GM12878 (cell line): ENCODE measurements at regions not wholly inside any gene's neighbourhood (a gene's known extent, or its start where the extent isn't known, plus 50 kb on each side); places are given as distances from the start of the nearest gene placed in this dataset.

Experiments
- ATAC-seq: fragments of 200-7000 bp; cut with Tn5 transposase; 3 replicates; pipeline ENCODE4 v1.9.1; 2020; ENCODE audit warnings: mild to moderate bottlenecking, moderate library complexity
- BruUV-seq: library from RNA; stranded (reverse); fragments of 400-500 nt; replicated peaks from 2 replicates; lab custom pipeline; 2021; lab: Mats Ljungman, UMichigan
- CTCF ChIA-PET: fragments of 300-600 bp; sonication (Branson Sonifier 250); formaldehyde crosslinking; extraction: SDS; loops from one replicate; lab custom pipeline; 2021; ENCODE audit warnings: inconsistent platforms; lab: Yijun Ruan, JAX
- POLR2A ChIA-PET: fragments of 350-600 bp; formaldehyde crosslinking; extraction: SDS; loops from one replicate; lab custom pipeline; 2021; ENCODE audit warnings: inconsistent platforms; lab: Charles Lee
- RAD21 ChIA-PET: fragments of 300-600 bp; sonication (Branson Sonifier 250); formaldehyde crosslinking; loops from one replicate; lab custom pipeline; 2023; ENCODE audit warnings: antibody characterized with exemption; ENCODE audit not compliant: unreplicated experiment; lab: Charles Lee
- SMC1A ChIA-PET: fragments of 300-600 bp; sonication (Branson Sonifier 250); formaldehyde crosslinking; loops from one replicate; lab custom pipeline; 2023; ENCODE audit not compliant: unreplicated experiment, uncharacterized antibody; lab: Charles Lee
- DNase-seq: peaks from one replicate; pipeline ENCODE4 v3.0.0-alpha.2; 2011; ENCODE audit warnings: low read depth, low spot score
- FAIRE-seq: peaks from 3 replicates; lab custom pipeline; 2011; peaks lifted over from hg19 to GRCh38; lab: Jason Lieb, UNC
- H2AFZ ChIP-seq: 2 replicates; pipeline ENCODE4 v1.6.0; 2011; ENCODE audit warnings: low read depth, low read length, control low read depth; ENCODE audit not compliant: control insufficient read depth
- H3K27ac ChIP-seq: 2 replicates; pipeline ENCODE4 v1.5.1; 2011; ENCODE audit warnings: control low read depth; ENCODE audit not compliant: control insufficient read depth, insufficient read depth
- H3K27me3 ChIP-seq, 2 experiments: replicated peaks in 1 of 2; 2 replicates each; pipeline versions ENCODE4 v1.6.0 to v1.6.1; 2011; ENCODE audit warnings: low read length in 1 of 2; ENCODE audit not compliant: control insufficient read depth in 2 of 2, insufficient read depth in 2 of 2
- H3K36me3 ChIP-seq, 2 experiments: 2 replicates each; pipeline ENCODE4 v1.5.1; 2011; ENCODE audit warnings: low read length in 1 of 2; ENCODE audit not compliant: control insufficient read depth in 2 of 2, insufficient read depth in 2 of 2
- H3K4me1 ChIP-seq: 2 replicates; pipeline ENCODE4 v1.6.1; 2011; ENCODE audit warnings: mild to moderate bottlenecking, low read length, moderate library complexity, mixed read lengths; ENCODE audit not compliant: control insufficient read depth, insufficient read depth
- H3K4me2 ChIP-seq: 2 replicates; pipeline ENCODE4 v1.6.0; 2011; ENCODE audit warnings: control low read depth; ENCODE audit not compliant: control insufficient read depth, insufficient read depth
- H3K4me3 ChIP-seq: fragments of 200-600 bp; sonication (generic); 2 replicates; pipeline ENCODE4 v1.5.1; 2016
- H3K79me2 ChIP-seq: 2 replicates; pipeline ENCODE4 v1.6.0; 2011; ENCODE audit warnings: low read length; ENCODE audit not compliant: control insufficient read depth, insufficient read depth
- H3K9ac ChIP-seq: 2 replicates; pipeline ENCODE4 v1.8.0; 2011; ENCODE audit warnings: low read length, control low read depth, mixed read lengths; ENCODE audit not compliant: control insufficient read depth, insufficient read depth
- H3K9me3 ChIP-seq: replicated peaks from 3 replicates; pipeline ENCODE4 v1.5.1; 2011; ENCODE audit warnings: mild to moderate bottlenecking, low read length; ENCODE audit not compliant: control insufficient read depth, insufficient read depth
- H4K20me1 ChIP-seq: 2 replicates; pipeline ENCODE4 v1.6.0; 2011; ENCODE audit not compliant: control insufficient read depth, insufficient read depth
- BCL3 ChIP-seq: IDR thresholded peaks from 2 replicates; pipeline ENCODE4 v1.6.1; 2011; ENCODE audit warnings: borderline replicate concordance, low read depth, mild to moderate bottlenecking, moderate library complexity, low read length; ENCODE audit not compliant: insufficient read depth, poor library complexity, severe bottlenecking
- BHLHE40 ChIP-seq, 2 experiments: fragments of 450-650 bp in 1 of 2; IDR thresholded peaks; 2 replicates each; pipeline ENCODE4 v1.6.1; 2011 to 2017; ENCODE audit warnings: low read depth in 2 of 2, borderline replicate concordance in 1 of 2, improper control_type of control experiment in 1 of 2, low read length in 1 of 2, mild to moderate bottlenecking in 1 of 2
- DPF2 ChIP-seq: fragments of 450-650 bp; IDR thresholded peaks from 2 replicates; pipeline ENCODE4 v1.6.1; 2017; ENCODE audit warnings: mild to moderate bottlenecking
- MEF2A ChIP-seq: IDR thresholded peaks from 2 replicates; pipeline ENCODE4 v1.6.1; 2011; ENCODE audit warnings: low read depth, mild to moderate bottlenecking, low read length, moderate library complexity; ENCODE audit not compliant: insufficient read depth
- RUNX3 ChIP-seq: IDR thresholded peaks from 2 replicates; pipeline ENCODE4 v1.6.1; 2012; ENCODE audit warnings: low read length, inconsistent platforms
- ZNF207 ChIP-seq: fragments of 450-650 bp; IDR thresholded peaks from 2 replicates; pipeline ENCODE4 v1.6.1; 2014; ENCODE audit warnings: antibody characterized with exemption, mild to moderate bottlenecking, borderline replicate concordance
- WGBS: methylation state at CpG from one replicate; pipeline ENCODE4 v1.1.6; 2016; ENCODE audit warnings: low lambda C conversion rate; ENCODE audit not compliant: insufficient replicate concordance, insufficient coverage; ENCODE audit errors: missing lambda C conversion rate; 5-methylcytosine and 5-hydroxymethylcytosine counted together
- in situ Hi-C: fragments of 300-500 bp; cut with MboI; formaldehyde crosslinking; loops from 9 replicates; pipeline ENCODE4 v1.14.3; 2018; ENCODE audit warnings: mixed read lengths
- intact Hi-C: fragments of 100-400 bp; cut with micrococcal nuclease; formaldehyde crosslinking; loops from one replicate; pipeline ENCODE4 v1.14.2; 2022; ENCODE audit not compliant: unreplicated experiment

DNA sequence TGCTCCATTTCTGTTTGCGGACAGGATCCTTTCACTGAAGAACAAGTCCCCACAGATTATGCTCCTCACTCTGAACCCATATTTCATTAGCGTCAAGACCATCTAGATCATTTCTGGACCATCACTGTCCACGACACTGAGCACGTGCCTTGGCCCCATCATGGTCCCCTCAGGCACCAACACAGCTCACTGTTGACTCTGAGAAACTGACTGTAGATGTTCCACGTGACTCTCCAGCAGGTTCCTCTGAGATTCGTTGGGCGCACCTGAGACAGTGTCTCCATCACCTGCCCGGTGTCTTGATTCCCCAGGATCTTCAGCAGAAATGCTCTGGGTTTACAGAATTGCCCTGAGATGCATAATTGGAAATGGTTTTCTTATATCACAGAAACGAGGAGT is 985.4 kb downstream of the TMEM121 start:
- intact Hi-C loops (no loop called here), in situ Hi-C loops (no loop called here)
- BruUV-seq = no TSS peak
- POLR2A ChIA-PET = no interaction called here
- Histone ChIP-seq H4K20me1 (no peaks in the 10 kb centered on the region), H3K4me3 (no peak overlapping the region), H3K9me3 (no peaks in the 10 kb centered on the region), H2AFZ (no peak overlapping the region), H3K4me2 (no peak overlapping the region), H3K27ac (no peak overlapping the region), H3K4me1 (no peaks in the 10 kb centered on the region), H3K27me3 (peaks cover 0 to 2% of the 10 kb centered on the region in 2 experiments; a peak in 3 of 4 replicates), H3K36me3 (no peaks in the 10 kb centered on the region), H3K79me2 (no peaks in the 10 kb centered on the region), H3K9ac (no peak overlapping the region)
- TF ChIP-seq BCL3 = no peak
- 0 out of 4 replicates have a peak, but pooled peaks of 1 of the 2 experiments have one; percentile 7 for TF ChIP-seq BHLHE40 (IDR thresholded peaks at IDR 0.05; ENCODE audit: borderline replicate concordance in 1 of 2, low read depth in 2 of 2, low read length in 1 of 2)
- CTCF ChIA-PET = interaction anchor here (1.2 to 6.1 kb wide), 6 partner anchors 9 to 94 kb away, joined by 3 to 43 read pairs (median 5); no protein-coding TSS in a partner anchor
- ATAC-seq (no peak), FAIRE-seq (no peak), DNase-seq (no peak)
- WGBS = 43% methylated on average over 9 of the region's 9 CpGs
- SMC1A ChIA-PET = interaction anchor here (0.9 to 1.5 kb wide), 2 partner anchors 11 to 43 kb away, joined by 3 to 7 read pairs; no protein-coding TSS in a partner anchor
- RAD21 ChIA-PET = interaction anchor here (1.5 kb wide), 1 partner anchor 37 kb away, joined by 5 read pairs; no protein-coding TSS in a partner anchor

DNA sequence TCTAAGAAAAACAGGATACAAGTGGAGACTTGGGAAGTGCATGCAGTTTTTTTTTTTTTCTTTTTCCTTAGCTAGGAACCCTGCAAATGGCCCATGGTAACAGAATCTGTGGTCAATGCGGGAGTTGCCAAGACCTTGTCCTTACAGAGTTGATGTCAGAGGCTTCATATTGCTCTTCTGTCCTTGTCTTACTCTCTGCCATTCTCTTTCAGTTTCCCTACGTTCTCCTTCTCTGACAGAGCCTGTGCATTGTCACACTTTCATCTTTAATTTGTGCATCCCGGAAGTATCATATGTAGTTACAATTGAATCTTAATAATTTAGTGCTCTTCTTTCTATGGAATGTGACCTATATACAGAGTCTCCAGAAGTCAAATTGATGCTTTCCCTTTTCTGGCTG is 986.9 kb downstream of the TMEM121 start:
- Histone ChIP-seq H3K9ac (no peak overlapping the region), H4K20me1 (no peaks in the 10 kb centered on the region), H3K4me3 (no peak overlapping the region), H3K36me3 (no peaks in the 10 kb centered on the region), H3K9me3 (no peaks in the 10 kb centered on the region), H3K4me2 (no peak overlapping the region), H3K4me1 (peaks cover 10% of the 10 kb centered on the region)
- BruUV-seq = no TSS peak
- ChIA-PET RAD21 (interaction anchor here (1.0 kb wide), 1 partner anchor 96 kb away, joined by 3 read pairs; no protein-coding TSS in a partner anchor), POLR2A (no interaction called here), CTCF (interaction anchor here (2.3 kb wide), 1 partner anchor 17 kb away, joined by 14 read pairs; no protein-coding TSS in a partner anchor), SMC1A (interaction anchor here (0.9 to 1.5 kb wide), 4 partner anchors 10 to 96 kb away, joined by 3 to 4 read pairs (median 4); no protein-coding TSS in a partner anchor)
- WGBS = 48% methylated on average over 3 of the region's 3 CpGs
- no peak for FAIRE-seq
- no peak for DNase-seq
- ATAC-seq = peak; percentile 56
- intact Hi-C loops = no loop called here
- TF ChIP-seq MEF2A (no peak), ZNF207 (no peak), RUNX3 (no peak), DPF2 (no peak)
- TF ChIP-seq, all 136 proteins: peak for 0
- in situ Hi-C loops = no loop called here
- no peak overlapping the region for H2AFZ ChIP-seq
- H3K79me2 ChIP-seq = no peaks in the 10 kb centered on the region
- no peak overlapping the region for H3K27ac ChIP-seq
- no peaks in the 10 kb centered on the region; a peak in 1 of 4 replicates for H3K27me3 ChIP-seq
